ENCODE measurements at regions not wholly inside any gene's neighbourhood (a gene's known extent, or its start where the extent isn't known, plus 50 kb on each side); places are given as distances from the start of the nearest gene placed in this dataset.
A peak's percentile ranks its signal among the peaks of the same experiment; 100 is the strongest.

GRCh38 chr6:40722553-40723258 is 135.5 kb upstream of the LRFN2 start:
- Histone ChIP-seq H3K4me3 (no peak overlapping the region), H3K36me3 (no peaks in the 10 kb centered on the region), H3K27ac (peak overlapping the region in 1 of 3 donors; percentile 76), H3K4me1 (peaks cover 0 to 25% (median 0%) of the 10 kb centered on the region in 4 donors), H3K9me3 (no peaks in the 10 kb centered on the region), H3K27me3 (no peaks in the 10 kb centered on the region)
- TF ChIP-seq, protein P1, sequence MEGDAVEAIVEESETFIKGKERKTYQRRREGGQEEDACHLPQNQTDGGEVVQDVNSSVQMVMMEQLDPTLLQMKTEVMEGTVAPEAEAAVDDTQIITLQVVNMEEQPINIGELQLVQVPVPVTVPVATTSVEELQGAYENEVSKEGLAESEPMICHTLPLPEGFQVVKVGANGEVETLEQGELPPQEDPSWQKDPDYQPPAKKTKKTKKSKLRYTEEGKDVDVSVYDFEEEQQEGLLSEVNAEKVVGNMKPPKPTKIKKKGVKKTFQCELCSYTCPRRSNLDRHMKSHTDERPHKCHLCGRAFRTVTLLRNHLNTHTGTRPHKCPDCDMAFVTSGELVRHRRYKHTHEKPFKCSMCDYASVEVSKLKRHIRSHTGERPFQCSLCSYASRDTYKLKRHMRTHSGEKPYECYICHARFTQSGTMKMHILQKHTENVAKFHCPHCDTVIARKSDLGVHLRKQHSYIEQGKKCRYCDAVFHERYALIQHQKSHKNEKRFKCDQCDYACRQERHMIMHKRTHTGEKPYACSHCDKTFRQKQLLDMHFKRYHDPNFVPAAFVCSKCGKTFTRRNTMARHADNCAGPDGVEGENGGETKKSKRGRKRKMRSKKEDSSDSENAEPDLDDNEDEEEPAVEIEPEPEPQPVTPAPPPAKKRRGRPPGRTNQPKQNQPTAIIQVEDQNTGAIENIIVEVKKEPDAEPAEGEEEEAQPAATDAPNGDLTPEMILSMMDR (IDR thresholded peaks at IDR 0.05), result no peak
- no peak for TF ChIP-seq POLR2A (IDR thresholded peaks at IDR 0.05)
- DNase-seq, result peak in 1 of 3 donors; percentile 28
- WGBS (ENCODE audit: insufficient coverage, low coverage, low lambda C conversion rate, missing lambda C conversion rate), result 34% methylated on average over 2 of the region's 3 CpGs
- ATAC-seq, result peak in 3 of 4 donors; percentile 67 to 94 (median 88)
- intact Hi-C loops (cut with DNase I), result no loop called here

DNA sequence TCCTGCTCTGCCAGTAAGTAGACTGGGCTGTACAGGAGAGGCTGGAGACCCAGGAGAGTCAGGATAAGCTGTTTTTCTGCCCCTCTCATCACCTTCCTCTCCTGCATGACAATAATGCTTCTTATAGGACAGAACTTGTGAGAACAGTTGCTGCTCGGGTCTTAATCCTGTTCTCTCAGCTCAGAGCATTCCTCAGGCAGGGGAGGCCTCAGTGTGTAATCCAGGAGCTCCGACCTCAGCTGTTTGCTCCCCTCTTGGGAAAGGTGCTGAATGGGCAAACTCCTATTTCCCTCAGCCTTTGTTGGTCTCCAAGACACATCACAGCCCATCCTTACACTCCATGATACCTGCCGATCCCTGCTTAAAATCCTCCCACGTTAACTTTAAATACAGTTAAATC is 134.9 kb upstream of the LRFN2 start:
- 75% methylated on average over 2 of the region's 4 CpGs for WGBS (ENCODE audit: insufficient coverage, low coverage, low lambda C conversion rate, missing lambda C conversion rate)
- ATAC-seq (peak in 1 of 4 donors; percentile 28), DNase-seq (no peak)
- H3K36me3 ChIP-seq, result no peaks in the 10 kb centered on the region
- H3K27ac ChIP-seq, result peak overlapping the region in 1 of 3 donors; percentile 76
- peaks cover 0 to 25% (median 0%) of the 10 kb centered on the region in 4 donors for H3K4me1 ChIP-seq
- H3K9me3 ChIP-seq, result no peaks in the 10 kb centered on the region
- intact Hi-C loops (cut with DNase I), result no loop called here
- no peak overlapping the region for H3K4me3 ChIP-seq
- H3K27me3 ChIP-seq, result no peaks in the 10 kb centered on the region
- no peak for TF ChIP-seq POLR2A (IDR thresholded peaks at IDR 0.05)
- TF ChIP-seq, protein P1 (IDR thresholded peaks at IDR 0.05), result no peak

DNA sequence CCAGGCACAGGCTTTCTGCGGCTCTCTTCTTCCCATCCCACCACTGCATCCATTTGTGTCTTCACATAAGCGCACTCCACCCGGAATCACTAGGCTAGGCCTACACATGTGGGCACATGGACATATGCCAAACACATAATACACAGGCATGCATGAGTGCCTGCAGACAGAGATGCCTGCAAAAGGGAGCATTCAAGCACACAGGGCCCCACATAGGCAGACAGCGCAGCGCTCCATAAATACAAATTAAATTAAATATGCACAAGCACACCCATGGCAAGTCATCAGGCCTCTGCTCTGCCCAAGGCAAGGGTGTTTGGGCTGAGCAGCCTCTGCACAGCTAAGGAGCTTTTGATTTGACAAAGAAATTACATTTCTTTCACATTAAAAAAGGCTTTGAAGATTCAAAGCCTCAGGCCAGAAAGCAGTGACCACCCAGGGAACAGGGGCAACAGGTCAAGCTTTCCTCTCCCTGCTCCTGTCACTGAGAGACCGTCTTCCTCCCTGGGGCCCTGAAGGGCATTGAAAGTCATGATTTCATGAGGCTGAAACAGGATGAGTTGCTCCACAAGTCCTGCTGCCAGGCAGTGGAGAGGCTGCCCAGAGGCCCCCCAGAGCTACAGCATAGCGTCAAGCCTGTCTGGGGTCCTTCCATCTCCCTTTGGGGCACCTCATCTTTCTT is 134.2 kb upstream of the LRFN2 start:
- WGBS (ENCODE audit: insufficient coverage, low coverage, low lambda C conversion rate, missing lambda C conversion rate), result 91% methylated on average over 4 of the region's 7 CpGs
- intact Hi-C loops (cut with DNase I), result no loop called here
- no peak for ATAC-seq
- Histone ChIP-seq H3K36me3 (no peaks in the 10 kb centered on the region), H3K4me3 (no peak overlapping the region), H3K4me1 (peaks cover 0 to 25% (median 0%) of the 10 kb centered on the region in 4 donors), H3K27ac (peak overlapping the region in 1 of 3 donors; percentile 76), H3K9me3 (no peaks in the 10 kb centered on the region), H3K27me3 (no peaks in the 10 kb centered on the region)
- no peak for DNase-seq
- TF ChIP-seq, protein P1 (IDR thresholded peaks at IDR 0.05), result no peak
- no peak for TF ChIP-seq POLR2A (IDR thresholded peaks at IDR 0.05)

DNA sequence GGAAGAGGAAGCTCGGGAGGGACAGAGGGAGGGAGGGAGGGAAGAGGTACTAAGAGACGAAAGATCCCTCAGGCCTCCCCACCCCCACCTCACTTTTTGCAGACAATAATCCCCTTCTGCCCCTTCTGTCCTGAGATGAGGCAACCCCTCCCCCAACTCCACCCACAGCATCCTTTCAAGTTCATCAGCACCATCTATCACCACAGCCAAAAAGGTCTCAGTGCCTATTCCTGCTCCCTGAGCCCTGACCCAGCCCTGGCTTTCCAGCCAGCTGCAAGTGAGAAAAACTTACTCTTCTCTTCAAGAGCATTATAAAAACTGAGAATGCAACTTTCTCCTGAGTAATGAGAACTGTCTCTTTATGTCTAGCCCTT is 133.2 kb upstream of the LRFN2 start:
- Histone ChIP-seq H3K4me3 (no peak overlapping the region), H3K4me1 (peaks cover 0 to 27% (median 0%) of the 10 kb centered on the region in 4 donors), H3K27me3 (no peaks in the 10 kb centered on the region), H3K9me3 (no peaks in the 10 kb centered on the region), H3K36me3 (no peaks in the 10 kb centered on the region), H3K27ac (no peak overlapping the region)
- DNase-seq (no peak), ATAC-seq (no peak)
- intact Hi-C loops (cut with DNase I), result no loop called here
- TF ChIP-seq, protein P1 (IDR thresholded peaks at IDR 0.05), result no peak
- no peak for TF ChIP-seq POLR2A (IDR thresholded peaks at IDR 0.05)
- 37% methylated on average over 2 of the region's 2 CpGs for WGBS (ENCODE audit: insufficient coverage, low coverage, low lambda C conversion rate, missing lambda C conversion rate)

Measured in right lobe of liver (tissue), 6 donors.